ENCODE measurements at regions not wholly inside any gene's neighbourhood (a gene's known extent, or its start where the extent isn't known, plus 50 kb on each side); places are given as distances from the start of the nearest gene placed in this dataset.

- TF ChIP-seq CTCF (IDR thresholded peaks at IDR 0.05) (no peak), POLR2AphosphoS5 (IDR thresholded peaks at IDR 0.05) (no peak), POLR2A (IDR thresholded peaks at IDR 0.05) (no peak), EP300 (IDR thresholded peaks at IDR 0.05; ENCODE audit: low read depth) (no peak)
Observed at GRCh38 chr12:34352098-34352497, 329.8 kb downstream of the ALG10 start.
